ENCODE measurements at regions not wholly inside any gene's neighbourhood (a gene's known extent, or its start where the extent isn't known, plus 50 kb on each side); places are given as distances from the start of the nearest gene placed in this dataset.

DNA sequence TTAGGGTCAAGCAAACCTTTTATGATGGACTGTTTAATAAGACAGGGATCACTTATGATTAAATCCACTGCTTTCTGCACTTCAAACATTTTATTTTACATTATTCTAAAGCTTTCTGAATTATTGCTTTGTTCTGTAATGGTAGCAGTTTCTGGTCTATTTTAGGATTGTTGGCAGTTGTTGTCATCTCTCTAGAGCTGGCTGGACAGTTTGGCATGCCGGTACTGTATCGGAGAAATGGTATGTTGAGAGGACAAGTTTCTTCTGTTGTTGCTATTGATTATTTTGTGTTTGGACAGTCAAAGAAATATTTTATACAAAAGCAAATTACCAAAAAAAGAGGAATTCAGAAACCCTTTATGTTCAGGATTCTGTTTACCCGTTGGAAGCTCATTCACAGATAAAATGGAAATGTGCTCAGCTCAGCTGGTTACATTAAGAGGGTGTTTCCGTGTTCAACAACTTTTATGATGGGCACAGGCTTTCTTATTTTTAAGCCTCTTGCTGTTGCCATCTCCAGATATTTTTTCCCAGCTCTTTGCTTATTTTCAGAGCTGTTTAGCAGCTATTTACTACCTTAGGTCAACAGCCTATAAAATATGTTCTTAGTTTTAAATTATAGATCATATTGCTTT lies 214.6 kb upstream of the IGFBP7 start:
- TF ChIP-seq, protein P1, sequence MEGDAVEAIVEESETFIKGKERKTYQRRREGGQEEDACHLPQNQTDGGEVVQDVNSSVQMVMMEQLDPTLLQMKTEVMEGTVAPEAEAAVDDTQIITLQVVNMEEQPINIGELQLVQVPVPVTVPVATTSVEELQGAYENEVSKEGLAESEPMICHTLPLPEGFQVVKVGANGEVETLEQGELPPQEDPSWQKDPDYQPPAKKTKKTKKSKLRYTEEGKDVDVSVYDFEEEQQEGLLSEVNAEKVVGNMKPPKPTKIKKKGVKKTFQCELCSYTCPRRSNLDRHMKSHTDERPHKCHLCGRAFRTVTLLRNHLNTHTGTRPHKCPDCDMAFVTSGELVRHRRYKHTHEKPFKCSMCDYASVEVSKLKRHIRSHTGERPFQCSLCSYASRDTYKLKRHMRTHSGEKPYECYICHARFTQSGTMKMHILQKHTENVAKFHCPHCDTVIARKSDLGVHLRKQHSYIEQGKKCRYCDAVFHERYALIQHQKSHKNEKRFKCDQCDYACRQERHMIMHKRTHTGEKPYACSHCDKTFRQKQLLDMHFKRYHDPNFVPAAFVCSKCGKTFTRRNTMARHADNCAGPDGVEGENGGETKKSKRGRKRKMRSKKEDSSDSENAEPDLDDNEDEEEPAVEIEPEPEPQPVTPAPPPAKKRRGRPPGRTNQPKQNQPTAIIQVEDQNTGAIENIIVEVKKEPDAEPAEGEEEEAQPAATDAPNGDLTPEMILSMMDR (IDR thresholded peaks at IDR 0.05; ENCODE audit: low read length) = no peak
- TF ChIP-seq EZH2 (IDR thresholded peaks at IDR 0.05; ENCODE audit: borderline replicate concordance, low read length) = no peak

Data from OCI-LY1 (cell line).